ENCODE measurements at regions not wholly inside any gene's neighbourhood (a gene's known extent, or its start where the extent isn't known, plus 50 kb on each side); places are given as distances from the start of the nearest gene placed in this dataset.

GRCh38 chr10:117751259-117751658 lies 208.7 kb downstream of the EMX2 start:
- Mint-ChIP-seq H3K4me1 (ENCODE audit: low read depth, unreplicated experiment) (no peaks in the 10 kb centered on the region), H3K9me3 (ENCODE audit: unreplicated experiment) (no peaks in the 10 kb centered on the region), H3K27ac (ENCODE audit: unreplicated experiment) (no peak overlapping the region), H3K27me3 (ENCODE audit: insufficient read depth, unreplicated experiment) (peaks cover 4% of the 10 kb centered on the region), H3K4me3 (ENCODE audit: unreplicated experiment) (no peak overlapping the region), H3K36me3 (ENCODE audit: insufficient read depth, unreplicated experiment) (no peaks in the 10 kb centered on the region)
- intact Hi-C loops (cut with micrococcal nuclease; ENCODE audit: unreplicated experiment) = loop anchor here (5.0 kb wide), 1 partner anchor 209 kb away; the partner anchor contains the start of gene EMX2
- POLR2A ChIA-PET = no interaction called here
- no TSS peak for BruUV-seq (replicated peaks)
- no peak for TF ChIP-seq CTCF (IDR thresholded peaks at IDR 0.05; ENCODE audit: insufficient read depth in 1 of 2, low read depth in 1 of 2, low read length in 1 of 2, severe bottlenecking in 1 of 2, unreplicated experiment in 1 of 2)
- no peaks in the 10 kb centered on the region for H3K4me1 ChIP-seq
- no peaks in the 10 kb centered on the region for H3K9me3 ChIP-seq
- no peak overlapping the region for H3K4me3 ChIP-seq (ENCODE audit: low read depth, low read length)
- no peaks in the 10 kb centered on the region for H3K27me3 ChIP-seq (replicated peaks; ENCODE audit: control insufficient read depth, insufficient read depth, low read length)
- CTCF ChIA-PET = no interaction called here
- no peaks in the 10 kb centered on the region for H3K36me3 ChIP-seq (ENCODE audit: control insufficient read depth, insufficient read depth, low read length)
- DNase-seq = no peak

GRCh38 chr10:117752103-117752502 lies 209.6 kb downstream of the EMX2 start:
- TF ChIP-seq CTCF (IDR thresholded peaks at IDR 0.05; ENCODE audit: insufficient read depth in 1 of 2, low read depth in 1 of 2, low read length in 1 of 2, severe bottlenecking in 1 of 2, unreplicated experiment in 1 of 2) = no peak
- BruUV-seq (replicated peaks) = no TSS peak
- no peaks in the 10 kb centered on the region for H3K4me1 Mint-ChIP-seq (ENCODE audit: low read depth, unreplicated experiment)
- Histone ChIP-seq H3K36me3 (ENCODE audit: control insufficient read depth, insufficient read depth, low read length) (no peaks in the 10 kb centered on the region), H3K9me3 (no peaks in the 10 kb centered on the region), H3K4me3 (ENCODE audit: low read depth, low read length) (no peak overlapping the region), H3K27me3 (replicated peaks; ENCODE audit: control insufficient read depth, insufficient read depth, low read length) (no peaks in the 10 kb centered on the region), H3K4me1 (no peaks in the 10 kb centered on the region)
- H3K9me3 Mint-ChIP-seq (ENCODE audit: unreplicated experiment) = no peaks in the 10 kb centered on the region
- H3K27ac Mint-ChIP-seq (ENCODE audit: unreplicated experiment) = no peak overlapping the region
- no peak for DNase-seq
- H3K27me3 Mint-ChIP-seq (ENCODE audit: insufficient read depth, unreplicated experiment) = peaks cover 4% of the 10 kb centered on the region
- H3K36me3 Mint-ChIP-seq (ENCODE audit: insufficient read depth, unreplicated experiment) = no peaks in the 10 kb centered on the region
- POLR2A ChIA-PET = no interaction called here
- intact Hi-C loops (cut with micrococcal nuclease; ENCODE audit: unreplicated experiment) = loop anchor here (5.0 kb wide), 1 partner anchor 210 kb away; the partner anchor contains the start of gene EMX2
- CTCF ChIA-PET = interaction anchor here (1.0 kb wide), 1 partner anchor 255 kb away, joined by 4 read pairs; no protein-coding TSS in a partner anchor
- no peak overlapping the region for H3K4me3 Mint-ChIP-seq (ENCODE audit: unreplicated experiment)

- Histone ChIP-seq H3K4me1 (no peaks in the 10 kb centered on the region), H3K9me3 (no peaks in the 10 kb centered on the region), H3K36me3 (ENCODE audit: control insufficient read depth, insufficient read depth, low read length) (no peaks in the 10 kb centered on the region), H3K4me3 (ENCODE audit: low read depth, low read length) (no peak overlapping the region), H3K27me3 (replicated peaks; ENCODE audit: control insufficient read depth, insufficient read depth, low read length) (no peaks in the 10 kb centered on the region)
- Mint-ChIP-seq H3K4me3 (ENCODE audit: unreplicated experiment) (no peak overlapping the region), H3K27ac (ENCODE audit: unreplicated experiment) (no peak overlapping the region), H3K4me1 (ENCODE audit: low read depth, unreplicated experiment) (no peaks in the 10 kb centered on the region), H3K27me3 (ENCODE audit: insufficient read depth, unreplicated experiment) (peaks cover 4% of the 10 kb centered on the region), H3K36me3 (ENCODE audit: insufficient read depth, unreplicated experiment) (no peaks in the 10 kb centered on the region), H3K9me3 (ENCODE audit: unreplicated experiment) (no peaks in the 10 kb centered on the region)
- POLR2A ChIA-PET = no interaction called here
- BruUV-seq (replicated peaks) = no TSS peak
- CTCF ChIA-PET = no interaction called here
- no peak for DNase-seq
- no peak for TF ChIP-seq CTCF (IDR thresholded peaks at IDR 0.05; ENCODE audit: insufficient read depth in 1 of 2, low read depth in 1 of 2, low read length in 1 of 2, severe bottlenecking in 1 of 2, unreplicated experiment in 1 of 2)
- intact Hi-C loops (cut with micrococcal nuclease; ENCODE audit: unreplicated experiment) = loop anchor here (5.0 kb wide), 1 partner anchor 213 kb away; the partner anchor contains the start of gene EMX2
Observed at GRCh38 chr10:117754770-117755658, 212.5 kb downstream of the EMX2 start.

All from Caco-2 (cell line).